ENCODE measurements at regions not wholly inside any gene's neighbourhood (a gene's known extent, or its start where the extent isn't known, plus 50 kb on each side); places are given as distances from the start of the nearest gene placed in this dataset.

- in situ Hi-C loops (cut with MboI; ENCODE audit: low pct_unique_long_range_greater_than_20kb, low sequenced_read_pairs, unreplicated experiment), result no loop called here
- no peak for TF ChIP-seq CTCF (IDR thresholded peaks at IDR 0.05; ENCODE audit: extremely low read depth, insufficient read depth, missing control alignments)
- no peak for DNase-seq (ENCODE audit: low spot score)
Measured at GRCh38 chr9:91090130-91090410, 271.6 kb downstream of the AUH start.

- in situ Hi-C loops (cut with MboI; ENCODE audit: low pct_unique_long_range_greater_than_20kb, low sequenced_read_pairs, unreplicated experiment), result no loop called here
- no peak for TF ChIP-seq CTCF (IDR thresholded peaks at IDR 0.05; ENCODE audit: extremely low read depth, insufficient read depth, missing control alignments)
- DNase-seq (ENCODE audit: low spot score), result no peak
Measured at GRCh38 chr9:91092214-91092613, 269.5 kb downstream of the AUH start.

GRCh38 chr9:91094324-91095088 is 267.2 kb downstream of the AUH start:
- in situ Hi-C loops (cut with MboI; ENCODE audit: low pct_unique_long_range_greater_than_20kb, low sequenced_read_pairs, unreplicated experiment), result no loop called here
- no peak for DNase-seq (ENCODE audit: low spot score)
- TF ChIP-seq CTCF (IDR thresholded peaks at IDR 0.05; ENCODE audit: extremely low read depth, insufficient read depth, missing control alignments), result no peak

GRCh38 chr9:91098203-91098850 is 263.4 kb downstream of the AUH start:
- TF ChIP-seq CTCF (IDR thresholded peaks at IDR 0.05; ENCODE audit: extremely low read depth, insufficient read depth, missing control alignments), result no peak
- in situ Hi-C loops (cut with MboI; ENCODE audit: low pct_unique_long_range_greater_than_20kb, low sequenced_read_pairs, unreplicated experiment), result no loop called here
- DNase-seq (ENCODE audit: low spot score), result no peak

- DNase-seq (ENCODE audit: low spot score), result no peak
- TF ChIP-seq CTCF (IDR thresholded peaks at IDR 0.05; ENCODE audit: extremely low read depth, insufficient read depth, missing control alignments), result no peak
- in situ Hi-C loops (cut with MboI; ENCODE audit: low pct_unique_long_range_greater_than_20kb, low sequenced_read_pairs, unreplicated experiment), result no loop called here
Measured at GRCh38 chr9:91099436-91099835, 262.3 kb downstream of the AUH start.

GRCh38 chr9:91100878-91101450 is 260.8 kb downstream of the AUH start:
- no peak for DNase-seq (ENCODE audit: low spot score)
- TF ChIP-seq CTCF (IDR thresholded peaks at IDR 0.05; ENCODE audit: extremely low read depth, insufficient read depth, missing control alignments), result no peak
- in situ Hi-C loops (cut with MboI; ENCODE audit: low pct_unique_long_range_greater_than_20kb, low sequenced_read_pairs, unreplicated experiment), result no loop called here
